BLaER1 treated with 17β-estradiol and CSF1 and Interleukin-3, amounts not matched to agents 10 nM and 100 nM (cell line): ENCODE measurements at regions not wholly inside any gene's neighbourhood (a gene's known extent, or its start where the extent isn't known, plus 50 kb on each side); places are given as distances from the start of the nearest gene placed in this dataset.

Source experiments
- H3K27ac ChIP-seq, 11 experiments: shearing (Covaris generic); formaldehyde crosslinking; 2 replicates each; pipeline ENCODE4 v1.8.1; 2022
- H3K27me3 ChIP-seq, 11 experiments: shearing (Covaris generic); formaldehyde crosslinking; 2 replicates each; pipeline ENCODE4 v1.8.1; 2022
- H3K36me3 ChIP-seq, 11 experiments: shearing (Covaris generic); formaldehyde crosslinking; 2 replicates each; pipeline ENCODE4 v1.8.1; 2022
- H3K4me1 ChIP-seq, 10 experiments: shearing (Covaris generic); formaldehyde crosslinking; 2 replicates each; pipeline ENCODE4 v1.8.1; 2022
- H3K4me2 ChIP-seq, 11 experiments: shearing (Covaris generic); formaldehyde crosslinking; 2 replicates each; pipeline ENCODE4 v1.8.1; 2022
- H3K4me3 ChIP-seq, 10 experiments: shearing (Covaris generic); formaldehyde crosslinking; 2 replicates each; pipeline ENCODE4 v1.8.1; 2022
- H3K9ac ChIP-seq, 11 experiments: shearing (Covaris generic); formaldehyde crosslinking; 2 replicates each; pipeline ENCODE4 v1.8.1; 2022
- H3K9me3 ChIP-seq, 11 experiments: shearing (Covaris generic); formaldehyde crosslinking; replicated peaks in 1 of 11; 2 replicates each; pipeline ENCODE4 v1.8.1; 2022
- H4K20me1 ChIP-seq, 11 experiments: shearing (Covaris generic); formaldehyde crosslinking; 2 replicates each; pipeline ENCODE4 v1.8.1; 2022
- Cebpa-rat ChIP-seq, 11 experiments: shearing (Covaris generic); IDR thresholded peaks; 2 replicates each; pipeline ENCODE4 v1.8.1; 2022

DNA sequence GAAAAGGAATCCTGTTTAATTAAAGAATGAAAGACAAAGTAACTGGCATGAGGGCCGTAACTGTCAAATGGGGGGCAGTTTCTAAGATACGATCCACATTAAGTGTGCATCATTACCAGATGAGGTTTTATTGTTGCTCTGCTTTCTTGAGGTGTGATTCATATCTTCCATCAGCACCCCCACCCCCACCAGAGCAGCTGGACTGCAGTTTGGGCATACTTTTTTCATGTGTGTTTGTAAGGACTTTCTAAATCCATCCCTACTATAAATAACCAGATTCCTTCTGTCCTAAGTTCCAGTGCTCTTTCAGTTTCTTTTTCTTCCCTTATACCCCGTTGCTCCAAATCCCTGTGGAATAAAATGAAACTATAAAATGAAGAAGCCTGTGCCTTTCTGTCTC lies 142.1 kb downstream of the CDCA7 start:
- H4K20me1 ChIP-seq: no peaks in the 10 kb centered on the region
- H3K9me3 ChIP-seq: peaks cover 36 to 45% (median 41%) of the 10 kb centered on the region in 11 experiments
- H3K27ac ChIP-seq: no peak overlapping the region
- H3K36me3 ChIP-seq: no peaks in the 10 kb centered on the region
- no peak overlapping the region for H3K4me3 ChIP-seq
- no peak overlapping the region for H3K4me2 ChIP-seq
- no peak for TF ChIP-seq Cebpa-rat (IDR thresholded peaks at IDR 0.05)
- H3K27me3 ChIP-seq: no peaks in the 10 kb centered on the region
- no peaks in the 10 kb centered on the region for H3K4me1 ChIP-seq
- H3K9ac ChIP-seq: no peak overlapping the region

DNA sequence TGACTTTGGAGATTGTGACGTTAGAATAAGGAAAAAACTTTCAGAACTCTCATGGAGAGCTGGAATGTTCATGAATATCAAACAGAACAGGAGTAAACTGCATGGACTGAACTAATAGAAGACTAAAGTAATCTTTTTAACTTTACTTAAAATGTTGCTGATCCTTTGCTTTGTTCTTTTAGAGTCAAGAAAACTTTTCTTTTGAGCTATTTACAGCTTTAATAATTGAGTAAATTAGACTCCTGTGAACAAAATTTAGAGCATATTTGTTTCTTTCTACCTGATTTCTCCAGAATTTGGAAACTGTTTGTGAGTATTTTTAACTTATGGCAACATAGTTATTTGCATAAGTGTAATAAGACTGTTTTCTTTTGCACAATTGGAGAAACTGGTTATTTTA lies 146.3 kb downstream of the CDCA7 start:
- Histone ChIP-seq H3K4me3 (no peak overlapping the region), H3K4me2 (no peak overlapping the region), H3K36me3 (no peaks in the 10 kb centered on the region), H3K27ac (no peak overlapping the region), H3K9ac (no peak overlapping the region), H3K27me3 (no peaks in the 10 kb centered on the region), H3K9me3 (peaks cover 50 to 79% (median 57%) of the 10 kb centered on the region in 11 experiments), H4K20me1 (no peaks in the 10 kb centered on the region), H3K4me1 (no peaks in the 10 kb centered on the region)
- no peak for TF ChIP-seq Cebpa-rat (IDR thresholded peaks at IDR 0.05)

DNA sequence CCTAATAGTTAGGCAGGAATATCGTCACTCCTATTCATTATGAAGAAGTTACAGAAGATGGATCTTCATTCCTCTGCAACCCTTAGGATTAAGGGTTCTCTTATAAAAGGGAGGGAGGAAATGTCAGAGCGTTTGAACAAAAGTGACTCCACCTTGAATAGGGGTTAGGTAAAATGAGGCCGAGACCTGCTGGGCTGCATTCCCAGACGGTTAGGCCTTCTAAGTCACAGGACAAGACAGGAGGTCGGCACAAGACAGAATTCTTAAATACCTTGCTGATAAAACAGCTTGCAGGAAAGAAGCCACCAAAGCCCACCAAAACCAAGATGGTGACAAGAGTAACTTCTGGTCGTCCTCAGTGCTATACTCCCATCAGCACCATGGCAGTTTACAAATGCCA lies 147.6 kb downstream of the CDCA7 start:
- Histone ChIP-seq H3K4me2 (no peak overlapping the region), H3K27me3 (no peaks in the 10 kb centered on the region), H4K20me1 (no peaks in the 10 kb centered on the region), H3K9me3 (peaks cover 45 to 78% (median 53%) of the 10 kb centered on the region in 11 experiments), H3K36me3 (no peaks in the 10 kb centered on the region), H3K9ac (no peak overlapping the region), H3K4me1 (no peaks in the 10 kb centered on the region), H3K4me3 (no peak overlapping the region), H3K27ac (no peak overlapping the region)
- no peak for TF ChIP-seq Cebpa-rat (IDR thresholded peaks at IDR 0.05)

DNA sequence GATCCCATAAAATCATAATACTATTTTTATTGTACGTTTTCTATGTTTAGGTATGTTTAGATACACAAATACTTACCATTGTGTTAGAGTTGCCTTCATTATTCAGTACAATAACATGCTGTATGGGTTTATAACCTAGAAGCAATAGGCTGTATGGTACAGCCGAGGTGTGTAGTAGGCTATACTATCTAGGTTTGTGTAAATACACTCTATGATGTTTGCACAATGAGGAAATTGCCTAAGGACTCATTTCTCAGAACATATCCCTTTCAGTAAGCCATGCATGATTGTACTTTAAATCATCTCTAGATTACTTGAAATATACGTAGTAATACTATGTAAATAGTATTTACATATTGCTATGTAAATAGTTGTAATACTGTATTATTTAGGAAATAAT lies 156.7 kb downstream of the CDCA7 start:
- Histone ChIP-seq H3K9ac (no peak overlapping the region), H3K4me3 (no peak overlapping the region), H3K9me3 (no peaks in the 10 kb centered on the region; a peak in 1 of 22 replicates), H3K4me1 (peaks cover 0 to 5% (median 2%) of the 10 kb centered on the region in 10 experiments; a peak in 4 of 20 replicates), H3K27me3 (no peaks in the 10 kb centered on the region), H3K27ac (no peak overlapping the region), H3K4me2 (no peak overlapping the region), H4K20me1 (no peaks in the 10 kb centered on the region), H3K36me3 (no peaks in the 10 kb centered on the region)
- no peak for TF ChIP-seq Cebpa-rat (IDR thresholded peaks at IDR 0.05)

DNA sequence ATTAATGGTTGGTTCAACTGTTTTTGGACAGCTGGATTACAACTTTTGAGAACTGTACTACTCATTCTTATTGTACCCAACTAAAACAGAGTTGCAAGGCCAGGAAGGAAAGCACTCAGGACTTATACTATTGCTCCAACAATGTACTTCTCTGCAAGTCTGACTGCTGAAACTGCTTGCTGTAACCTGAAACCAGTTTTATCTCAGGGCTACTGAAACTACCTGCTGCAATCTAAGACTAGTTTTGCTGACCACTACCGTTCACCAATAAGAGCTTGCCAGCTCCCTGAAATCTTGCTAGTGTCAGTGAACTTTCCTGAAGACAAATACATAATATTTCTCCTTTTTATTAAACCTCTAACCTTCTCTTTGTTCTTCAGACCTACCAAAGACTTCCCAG lies 157.3 kb downstream of the CDCA7 start:
- H3K36me3 ChIP-seq: no peaks in the 10 kb centered on the region
- H3K27ac ChIP-seq: no peak overlapping the region
- no peak overlapping the region for H3K4me2 ChIP-seq
- no peaks in the 10 kb centered on the region for H3K27me3 ChIP-seq
- no peak overlapping the region for H3K4me3 ChIP-seq
- TF ChIP-seq Cebpa-rat (IDR thresholded peaks at IDR 0.05): no peak
- H3K9me3 ChIP-seq: peaks cover 0 to 4% (median 2%) of the 10 kb centered on the region in 11 experiments; a peak in 5 of 22 replicates
- H4K20me1 ChIP-seq: no peaks in the 10 kb centered on the region
- no peak overlapping the region for H3K9ac ChIP-seq
- peaks cover 0 to 5% (median 2%) of the 10 kb centered on the region in 10 experiments; a peak in 4 of 20 replicates for H3K4me1 ChIP-seq

DNA sequence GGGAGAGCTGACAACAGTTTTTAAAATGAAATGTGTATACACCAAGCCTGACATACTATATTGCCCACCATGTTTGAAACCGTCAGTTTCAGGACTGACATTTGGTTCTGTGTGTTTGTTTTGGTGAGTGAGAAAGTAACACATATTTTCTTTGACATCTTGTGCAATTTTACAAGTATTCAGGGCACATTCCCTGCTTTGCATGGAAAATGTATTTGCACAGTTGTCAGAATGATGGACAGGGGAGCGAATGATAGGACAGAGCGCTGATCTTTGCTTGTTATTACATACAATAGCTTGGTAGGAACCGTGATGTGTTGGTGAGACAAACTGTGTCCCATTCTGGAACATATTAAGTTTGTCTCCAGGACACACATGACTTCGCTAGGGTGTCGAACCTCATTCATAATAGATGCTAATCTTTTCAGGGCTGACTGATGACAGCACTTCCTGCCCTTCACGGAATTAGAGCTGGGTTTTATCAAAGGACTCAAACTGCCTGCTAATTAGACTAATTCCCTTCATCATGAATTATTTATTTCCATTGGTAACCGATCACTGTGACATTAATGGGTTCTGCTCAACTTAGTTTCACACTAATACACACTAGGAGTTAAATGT lies 158.5 kb downstream of the CDCA7 start:
- Histone ChIP-seq H3K4me1 (peaks cover 0 to 4% (median 1%) of the 10 kb centered on the region in 10 experiments; a peak in 4 of 20 replicates), H4K20me1 (no peaks in the 10 kb centered on the region), H3K27me3 (no peaks in the 10 kb centered on the region), H3K9ac (no peak overlapping the region), H3K4me2 (no peak overlapping the region), H3K4me3 (no peak overlapping the region), H3K27ac (no peak overlapping the region), H3K9me3 (peaks cover 9 to 16% (median 14%) of the 10 kb centered on the region in 11 experiments; a peak in 20 of 22 replicates), H3K36me3 (no peaks in the 10 kb centered on the region)
- TF ChIP-seq Cebpa-rat (IDR thresholded peaks at IDR 0.05): no peak

DNA sequence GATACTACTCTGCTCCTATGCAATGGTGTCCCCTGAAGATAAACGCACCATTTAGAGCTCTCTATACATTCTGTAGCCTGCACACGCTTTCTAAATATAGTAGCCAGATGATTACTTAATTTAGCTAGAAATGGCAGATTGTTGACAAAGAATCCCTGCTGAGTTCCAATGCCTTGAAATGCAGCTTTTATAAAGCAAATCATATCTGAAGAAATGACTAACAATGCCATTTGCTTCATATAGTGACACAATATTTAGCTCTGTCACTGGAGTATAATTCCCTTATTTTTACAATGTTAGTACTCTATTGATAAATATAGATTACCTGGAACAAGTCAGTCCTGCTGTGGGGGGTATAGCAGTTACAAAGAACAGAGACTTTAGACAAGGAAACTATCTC lies 166.2 kb downstream of the CDCA7 start:
- Histone ChIP-seq H3K9ac (no peak overlapping the region), H3K4me3 (no peak overlapping the region), H3K4me1 (peaks cover 0 to 37% (median 12%) of the 10 kb centered on the region in 10 experiments; a peak in 13 of 20 replicates), H3K9me3 (peaks cover 13 to 23% (median 20%) of the 10 kb centered on the region in 11 experiments; a peak in 20 of 22 replicates), H3K27ac (no peak overlapping the region), H3K4me2 (no peak overlapping the region), H3K27me3 (no peaks in the 10 kb centered on the region), H3K36me3 (no peaks in the 10 kb centered on the region), H4K20me1 (no peaks in the 10 kb centered on the region)
- no peak for TF ChIP-seq Cebpa-rat (IDR thresholded peaks at IDR 0.05)

DNA sequence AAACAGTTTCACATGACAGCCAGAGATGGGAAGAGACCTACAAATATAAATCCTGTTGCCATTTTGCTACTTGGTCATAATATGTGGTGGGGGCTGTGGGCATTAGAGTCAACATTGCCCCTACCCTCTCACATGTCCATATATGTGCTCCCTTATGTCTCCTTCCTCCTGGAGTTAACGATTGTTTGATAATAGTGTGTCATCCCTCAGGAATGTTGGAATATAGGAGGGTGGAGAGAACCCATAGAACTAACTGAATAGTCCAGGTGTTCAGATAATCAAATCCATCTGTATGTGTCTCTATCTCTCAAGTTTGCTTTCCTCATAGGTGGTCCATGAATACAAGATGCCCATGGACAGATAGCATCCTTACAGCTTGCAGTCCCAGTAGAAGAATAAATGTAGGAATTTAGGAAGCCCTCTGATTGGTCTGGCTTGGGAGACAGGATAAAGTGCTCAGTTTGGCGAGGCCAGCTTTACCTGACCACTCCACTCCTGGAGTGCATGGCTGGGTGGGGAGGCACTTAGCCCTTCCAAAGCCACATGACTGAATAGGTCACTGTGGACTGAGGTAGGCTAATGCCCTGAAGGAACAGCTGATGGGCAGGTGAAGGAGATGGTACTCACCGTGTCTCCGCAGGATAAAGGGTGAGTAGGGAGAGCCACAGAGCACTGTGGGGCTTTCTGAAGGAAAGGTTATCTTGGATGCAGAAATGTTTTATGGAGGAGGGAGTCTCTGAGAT lies 166.9 kb downstream of the CDCA7 start:
- Histone ChIP-seq H3K4me3 (no peak overlapping the region), H3K4me2 (no peak overlapping the region), H3K36me3 (no peaks in the 10 kb centered on the region)

DNA sequence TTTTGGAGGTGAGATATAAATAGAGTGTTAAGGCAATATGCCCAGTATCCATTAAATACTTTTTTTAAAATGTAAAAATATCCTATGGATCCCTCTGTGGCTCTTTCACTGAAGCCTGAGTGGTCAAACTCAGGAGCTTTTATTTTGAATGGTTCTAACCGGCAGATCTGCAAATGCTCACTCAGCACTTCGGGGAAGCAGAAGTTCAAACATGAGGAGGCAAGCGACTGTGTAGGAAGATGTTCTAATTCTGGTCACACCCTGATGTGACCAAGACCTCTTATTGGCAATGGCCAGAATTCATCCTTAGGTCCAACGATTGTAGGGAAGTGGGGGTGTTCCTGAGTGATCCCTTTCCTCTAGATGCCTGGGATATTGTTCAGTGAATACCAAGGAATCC lies 168.8 kb downstream of the CDCA7 start:
- peak overlapping the region in 5 of 11 experiments; percentile 68 to 96 (median 90); a peak in 9 of 22 replicates for H3K4me2 ChIP-seq
- peak overlapping the region in 5 of 11 experiments; percentile 64 to 88 (median 77); a peak in 8 of 22 replicates for H3K27ac ChIP-seq
- H4K20me1 ChIP-seq: no peaks in the 10 kb centered on the region
- H3K9ac ChIP-seq: peak overlapping the region in 1 of 11 experiments; percentile 77; a peak in 2 of 22 replicates
- no peak for TF ChIP-seq Cebpa-rat (IDR thresholded peaks at IDR 0.05)
- H3K36me3 ChIP-seq: no peaks in the 10 kb centered on the region
- no peaks in the 10 kb centered on the region for H3K27me3 ChIP-seq
- H3K9me3 ChIP-seq: peaks cover 0 to 13% (median 4%) of the 10 kb centered on the region in 11 experiments; a peak in 9 of 22 replicates
- H3K4me1 ChIP-seq: peaks cover 0 to 39% (median 12%) of the 10 kb centered on the region in 10 experiments; a peak in 13 of 20 replicates
- no peak overlapping the region for H3K4me3 ChIP-seq

More for the DNA sequence above, 166.9 kb downstream of the CDCA7 start:
- peaks cover 0 to 39% (median 12%) of the 10 kb centered on the region in 10 experiments; a peak in 13 of 20 replicates for H3K4me1 ChIP-seq
- TF ChIP-seq Cebpa-rat (IDR thresholded peaks at IDR 0.05): no peak
- no peaks in the 10 kb centered on the region for H3K27me3 ChIP-seq
- no peaks in the 10 kb centered on the region for H4K20me1 ChIP-seq
- H3K9me3 ChIP-seq: peaks cover 13 to 26% (median 20%) of the 10 kb centered on the region in 11 experiments; a peak in 20 of 22 replicates
- H3K27ac ChIP-seq: no peak overlapping the region
- H3K9ac ChIP-seq: no peak overlapping the region
